HG03565 (cell line): ENCODE measurements at regions not wholly inside any gene's neighbourhood (a gene's known extent, or its start where the extent isn't known, plus 50 kb on each side); places are given as distances from the start of the nearest gene placed in this dataset.

Source experiments
- ATAC-seq: cut with Tn5 transposase; IDR thresholded peaks from one replicate; pipeline ENCODE4 v1.9.1; 2021; ENCODE audit warnings: mild to moderate bottlenecking, moderate library complexity; ENCODE audit not compliant: unreplicated experiment

DNA sequence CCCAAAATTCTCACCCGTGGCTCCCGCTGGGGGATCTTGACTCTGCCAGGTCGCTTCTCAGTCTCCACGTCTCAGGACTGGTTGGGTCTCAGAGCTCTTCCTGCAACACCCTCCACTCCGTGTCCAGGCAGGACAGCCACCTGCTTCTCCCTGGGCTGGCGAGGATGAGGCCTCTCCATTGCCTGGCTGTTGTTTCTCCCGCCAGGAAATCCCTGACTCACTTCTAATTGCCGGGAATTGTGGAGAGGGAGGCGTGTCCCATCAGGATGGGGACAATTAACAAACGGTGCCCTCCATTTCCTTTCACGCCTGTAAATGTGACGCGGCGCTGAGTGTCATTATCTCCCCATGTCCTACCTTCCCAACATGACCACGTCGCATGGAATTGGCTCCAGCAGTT, 204.5 kb downstream of the RBFOX3 start:
- no peak for ATAC-seq

DNA sequence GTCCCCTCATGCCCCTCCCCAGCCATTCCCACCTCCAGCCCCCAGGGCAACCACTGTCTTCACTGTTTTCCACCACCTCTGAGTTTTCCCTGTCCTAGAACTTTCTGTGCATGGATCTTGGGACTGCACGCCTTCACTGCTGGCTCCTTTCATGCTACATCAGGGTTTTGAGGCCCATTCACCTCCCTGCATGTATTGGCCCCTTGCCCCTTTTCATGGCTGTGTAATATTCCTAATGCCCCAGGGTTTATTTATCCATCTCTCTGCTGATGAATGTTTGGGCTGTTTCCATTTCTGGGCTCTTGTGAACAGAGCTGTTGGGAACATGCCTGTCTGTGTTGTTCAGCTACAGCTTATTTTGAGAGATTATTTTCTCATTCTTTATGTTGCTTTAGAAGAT, 205.0 kb downstream of the RBFOX3 start:
- no peak for ATAC-seq

DNA sequence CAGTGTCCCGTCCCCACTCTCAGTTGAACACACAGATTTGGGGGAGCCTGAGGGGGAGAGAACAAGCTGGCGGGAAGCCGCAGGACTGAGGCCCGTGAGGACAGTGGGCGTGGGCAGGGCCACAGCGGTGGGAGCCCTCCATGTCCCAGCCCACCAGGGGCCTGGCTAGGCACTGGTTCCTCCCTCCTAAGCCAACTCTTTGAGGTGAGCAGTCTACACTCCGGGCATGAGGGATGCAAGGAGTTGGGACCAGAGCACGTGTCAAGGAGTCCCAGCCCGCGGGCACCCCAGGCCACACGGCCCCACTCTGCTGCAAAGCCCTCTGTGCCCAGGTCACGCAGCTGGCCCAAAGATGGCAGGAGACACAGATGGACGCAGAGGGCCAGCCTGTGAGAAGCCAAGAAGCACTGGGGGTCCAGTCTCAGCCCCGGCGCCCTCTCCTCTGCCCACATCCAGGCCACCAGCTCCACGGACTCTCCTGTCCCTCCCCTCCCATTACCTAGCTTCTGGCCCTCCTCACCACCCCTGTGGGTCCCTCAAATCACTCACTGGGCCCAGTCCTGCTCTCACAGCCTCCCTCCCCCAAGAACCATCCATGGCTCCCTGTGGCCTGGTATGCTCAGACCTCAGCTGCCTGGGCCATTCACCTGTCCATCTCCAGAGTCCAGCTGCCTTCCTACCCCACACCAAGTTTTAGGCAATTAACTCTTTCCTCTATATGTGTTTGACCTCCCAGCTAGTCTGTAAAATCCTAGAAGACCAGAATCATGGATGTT, 206.5 kb downstream of the RBFOX3 start:
- no peak for ATAC-seq

DNA sequence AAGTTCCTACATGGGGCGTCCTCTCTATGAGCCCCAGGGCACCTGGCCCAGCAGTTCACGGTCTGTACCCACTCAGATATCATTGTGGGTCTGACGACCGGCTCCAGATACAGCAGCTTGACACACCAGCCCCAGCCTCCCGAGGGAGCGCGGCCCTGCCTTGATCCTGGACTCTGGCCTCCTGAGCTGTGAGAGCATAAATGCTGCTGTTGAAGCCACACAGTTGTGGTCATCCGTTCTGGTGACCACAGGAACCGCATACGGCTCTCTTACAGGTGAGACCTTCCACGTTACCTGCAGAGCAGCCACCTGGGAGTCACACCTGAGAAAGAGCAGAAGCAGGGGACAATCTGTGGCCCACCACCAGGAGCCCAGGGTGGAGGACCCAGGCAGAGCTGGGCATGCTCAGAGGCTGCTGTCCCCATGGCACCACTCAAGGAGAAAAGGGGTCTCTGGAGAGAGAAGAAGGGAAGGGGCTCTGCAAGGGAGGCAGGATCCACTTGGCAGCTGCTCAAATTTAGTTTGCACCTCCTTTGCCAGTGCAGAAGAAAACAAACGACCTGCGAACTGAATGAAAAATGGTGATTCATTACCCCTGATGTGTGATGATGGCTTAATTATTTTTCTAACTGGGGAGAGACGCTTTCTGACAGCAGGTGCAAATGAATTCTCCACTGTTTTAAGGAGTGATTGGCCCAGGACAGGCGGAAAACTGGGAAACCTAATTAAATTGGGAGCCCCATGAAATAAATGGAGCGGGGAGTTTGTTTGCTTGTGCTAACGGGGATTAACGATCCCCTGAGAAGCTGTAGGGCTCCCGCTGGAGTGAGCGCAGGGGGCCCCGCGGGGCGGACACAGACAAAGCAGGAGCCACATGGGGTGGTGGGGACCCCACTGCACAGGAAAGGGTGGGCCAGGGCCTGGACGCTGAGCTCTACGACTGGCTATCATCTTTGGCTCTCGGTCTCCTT, 208.9 kb downstream of the RBFOX3 start:
- no peak for ATAC-seq

DNA sequence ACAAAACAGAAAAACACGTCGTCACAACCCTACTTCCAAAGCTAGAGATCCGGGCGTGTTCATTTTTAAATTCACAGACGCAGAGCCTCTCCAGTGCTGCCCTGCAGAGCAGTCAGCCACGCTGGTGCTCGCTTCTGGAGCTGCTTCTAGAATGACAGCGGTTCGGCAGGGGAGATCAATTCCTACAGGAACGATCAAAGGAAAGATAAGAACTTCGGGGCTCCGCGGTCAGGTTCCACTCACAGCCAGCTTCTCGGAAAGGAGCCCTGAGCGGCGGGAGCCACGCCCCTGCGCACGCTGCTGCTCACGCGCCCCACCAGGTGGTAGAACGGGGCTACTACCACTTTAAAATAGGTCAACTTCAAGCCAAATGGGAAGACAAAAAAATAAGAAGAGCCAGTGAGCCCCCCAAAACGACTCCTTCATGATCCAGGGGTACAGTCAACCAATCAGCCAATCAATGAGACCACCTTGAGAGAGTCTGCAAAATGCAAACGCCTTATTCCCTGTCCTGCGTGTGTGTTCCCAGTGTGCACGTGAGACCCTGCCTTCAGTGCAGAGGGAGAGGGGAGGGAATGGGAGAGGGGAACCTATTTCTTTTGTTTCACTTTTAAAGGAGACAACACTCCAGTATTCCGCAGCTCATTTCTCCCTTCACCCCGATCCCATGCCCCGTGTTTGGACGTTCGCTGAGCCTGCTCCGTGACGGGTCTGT, 209.7 kb downstream of the RBFOX3 start:
- no peak for ATAC-seq

DNA sequence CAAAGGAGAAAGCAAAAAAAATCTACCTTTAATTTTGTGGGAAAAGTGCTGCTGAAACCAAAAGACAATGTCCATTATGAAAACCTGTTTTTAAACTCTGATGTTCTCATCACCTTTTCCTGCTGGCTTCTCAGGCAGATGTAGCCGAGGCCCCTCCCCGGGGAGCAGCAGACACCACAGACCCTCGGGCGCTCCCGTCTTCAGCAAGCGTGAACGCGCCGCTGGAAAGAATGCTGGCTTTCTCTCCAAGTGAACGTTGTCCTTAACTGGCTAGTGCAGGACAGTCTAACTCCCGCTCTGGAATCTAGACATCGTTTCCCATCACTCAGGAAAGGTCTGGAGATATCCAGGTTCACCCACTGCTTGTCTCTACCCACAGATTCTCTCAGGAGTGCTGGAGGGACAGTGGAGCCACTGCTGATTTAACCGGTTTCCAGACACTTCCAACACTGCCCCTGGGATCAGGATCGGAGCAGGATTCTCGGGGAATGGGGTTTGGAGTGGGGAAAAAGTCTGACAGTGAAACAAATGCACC, 211.2 kb downstream of the RBFOX3 start:
- no peak for ATAC-seq

DNA sequence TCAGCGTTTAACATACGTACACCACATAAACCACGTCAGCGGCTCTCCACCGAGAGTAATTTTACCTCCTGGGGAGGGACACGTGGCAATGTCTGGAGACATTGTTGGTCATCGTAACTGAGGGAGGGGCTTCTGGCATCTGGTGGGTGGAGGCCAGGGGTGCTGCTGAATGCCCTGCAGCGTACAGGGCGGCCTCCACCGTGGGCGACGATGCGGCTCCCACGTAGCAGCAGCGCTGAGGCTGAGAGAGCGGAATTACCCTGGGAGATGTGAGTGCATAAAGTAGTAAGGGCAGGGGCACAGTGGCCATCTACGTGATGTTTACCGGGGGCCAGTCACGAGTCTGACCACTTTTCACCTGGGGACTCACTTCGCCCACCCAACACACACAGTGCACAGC, 212.4 kb downstream of the RBFOX3 start:
- ATAC-seq = no peak

DNA sequence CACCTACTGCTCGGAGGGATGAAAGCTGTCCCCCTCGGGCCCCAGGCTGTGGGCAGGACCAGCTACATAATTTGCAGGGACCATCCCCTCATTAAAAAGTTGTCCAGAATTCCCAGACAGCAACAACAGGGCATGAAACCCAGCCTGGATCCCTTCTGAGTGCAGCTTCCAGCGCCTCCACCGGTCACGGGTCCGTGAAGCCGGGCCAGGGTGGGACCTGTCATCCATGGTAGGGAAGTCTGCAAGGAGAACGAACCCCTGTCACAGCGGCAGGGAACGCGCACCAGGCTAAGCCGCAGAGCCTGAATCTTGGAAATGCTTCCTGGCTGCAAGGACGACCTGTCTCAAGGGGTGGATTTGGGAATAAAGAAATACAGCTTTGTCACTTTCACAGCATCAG, 214.2 kb downstream of the RBFOX3 start:
- ATAC-seq = no peak

DNA sequence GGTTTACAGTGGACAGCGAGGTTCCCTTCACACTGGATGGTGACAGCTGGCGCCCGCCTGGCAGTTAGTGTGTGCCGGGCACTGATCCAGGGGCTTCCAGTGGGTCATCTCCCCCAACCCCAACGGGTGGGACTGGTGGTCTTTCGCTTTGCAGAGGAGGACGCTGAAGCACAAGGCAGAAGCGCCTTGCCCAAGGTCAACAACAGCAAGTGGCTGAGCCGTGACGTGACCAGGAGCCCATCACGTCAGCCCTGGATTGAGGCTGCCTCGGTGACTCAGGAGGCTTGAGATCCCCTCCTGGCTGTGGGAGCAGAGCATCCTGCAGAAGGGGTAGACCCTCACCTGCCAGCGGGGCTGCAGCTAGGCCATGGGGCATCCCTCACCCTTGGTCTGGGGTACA, 215.3 kb downstream of the RBFOX3 start:
- no peak for ATAC-seq

DNA sequence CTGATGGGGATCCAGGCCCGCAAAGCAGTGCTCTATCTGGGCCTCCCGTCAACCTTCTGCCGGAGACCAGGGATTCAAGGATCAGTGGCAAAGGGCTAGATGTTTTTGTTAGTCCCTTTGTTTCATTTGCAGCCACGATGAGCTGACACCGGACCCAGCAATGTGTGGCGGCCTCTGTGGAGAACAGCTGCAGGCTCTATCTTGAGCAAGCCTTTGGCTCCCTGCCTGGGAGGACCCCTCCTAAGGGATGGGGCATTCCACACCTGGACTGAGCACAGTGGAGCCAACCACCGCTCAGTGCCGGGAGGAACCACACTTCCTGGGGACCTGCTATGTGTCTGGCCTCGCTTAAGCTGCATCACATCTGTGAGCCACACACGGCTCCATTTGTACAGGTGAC, 215.8 kb downstream of the RBFOX3 start:
- ATAC-seq = no peak

DNA sequence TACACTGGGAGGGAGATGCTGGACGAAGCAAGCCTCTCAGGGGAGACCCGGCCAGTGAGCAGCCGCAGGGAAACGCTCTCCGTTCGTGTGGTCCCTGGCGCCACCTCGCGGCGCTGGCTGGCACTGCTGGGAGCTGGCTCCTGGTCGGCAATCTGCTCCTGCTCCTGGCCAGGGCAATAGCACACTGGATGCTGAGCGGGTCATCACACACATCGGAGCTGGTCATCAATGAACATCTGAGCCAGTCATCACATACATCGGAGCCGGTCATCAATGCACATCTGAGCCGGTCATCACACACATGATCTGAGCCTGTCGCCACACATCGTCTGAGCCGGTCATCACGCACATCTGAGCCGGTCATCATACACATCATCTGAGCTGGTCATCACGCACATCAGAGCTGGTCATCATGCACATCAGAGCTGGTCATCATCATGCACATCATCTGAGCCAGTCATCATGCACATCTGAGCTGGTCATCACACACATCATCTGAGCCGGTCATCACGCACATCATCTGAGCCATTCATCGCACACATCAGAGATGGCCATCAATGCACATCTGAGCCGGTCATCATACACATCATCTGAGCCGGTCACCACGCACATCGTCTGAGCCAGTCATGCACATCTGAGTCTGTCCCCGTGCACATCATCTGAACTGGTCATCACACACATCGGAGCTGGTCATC, 217.3 kb downstream of the RBFOX3 start:
- no peak for ATAC-seq

DNA sequence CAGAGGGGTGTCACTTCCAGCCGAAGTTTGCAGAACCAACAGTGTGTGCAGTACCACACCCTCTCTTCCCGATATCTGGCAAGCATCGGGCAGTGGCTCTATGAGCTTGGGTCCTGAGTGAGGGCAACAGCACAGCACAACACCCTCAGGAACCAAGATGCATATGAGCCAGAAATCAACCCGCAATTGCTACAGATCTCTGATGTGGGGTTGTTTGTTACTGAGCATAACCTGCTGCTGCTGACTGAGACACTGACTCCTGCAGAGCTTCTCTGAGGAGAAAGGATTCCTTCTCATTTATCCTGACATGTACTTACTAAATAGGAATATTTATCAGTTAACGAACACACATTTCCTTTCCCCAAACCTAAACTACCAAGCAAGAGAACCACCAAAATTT, 218.3 kb downstream of the RBFOX3 start:
- ATAC-seq = no peak

DNA sequence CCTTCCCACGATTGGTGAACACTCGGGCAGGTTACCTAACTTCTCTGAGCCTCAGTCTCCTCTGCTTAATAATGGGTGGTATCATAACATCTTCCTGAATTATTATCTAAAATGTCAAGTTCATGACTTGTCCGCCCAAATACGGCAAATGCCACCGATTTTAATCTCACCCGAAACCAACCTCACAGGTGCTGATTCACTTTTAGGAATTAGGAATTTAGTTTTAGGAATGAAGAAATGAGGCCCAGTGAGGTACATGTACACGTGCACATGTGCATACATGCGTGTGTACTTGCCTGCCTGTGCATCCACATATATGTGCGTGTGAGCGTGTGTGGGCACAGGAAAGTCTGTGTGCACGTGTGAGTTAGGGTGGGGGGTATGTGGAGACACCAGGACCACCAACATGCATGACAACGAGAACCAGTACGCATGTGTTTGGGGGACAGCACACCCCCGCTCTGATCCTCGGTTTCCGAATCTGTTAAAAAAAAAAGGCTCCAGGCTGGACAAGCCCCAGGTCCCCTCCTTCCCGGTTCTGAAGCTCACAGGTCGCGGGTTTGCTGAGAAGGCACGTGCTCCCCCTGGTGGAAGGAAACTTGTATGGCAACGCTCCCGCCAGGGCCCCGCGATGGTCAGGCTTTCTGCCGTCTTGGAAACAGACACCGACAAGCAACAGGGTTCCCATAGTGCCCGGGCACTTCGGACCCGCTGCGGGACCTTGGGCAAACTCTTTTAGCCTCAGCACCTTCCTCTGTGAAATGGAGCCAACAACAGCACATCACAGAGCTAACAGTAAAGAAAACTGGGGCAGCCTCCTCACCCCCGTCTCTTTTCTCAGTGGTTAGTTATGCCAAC, 219.2 kb downstream of the RBFOX3 start:
- ATAC-seq = no peak

DNA sequence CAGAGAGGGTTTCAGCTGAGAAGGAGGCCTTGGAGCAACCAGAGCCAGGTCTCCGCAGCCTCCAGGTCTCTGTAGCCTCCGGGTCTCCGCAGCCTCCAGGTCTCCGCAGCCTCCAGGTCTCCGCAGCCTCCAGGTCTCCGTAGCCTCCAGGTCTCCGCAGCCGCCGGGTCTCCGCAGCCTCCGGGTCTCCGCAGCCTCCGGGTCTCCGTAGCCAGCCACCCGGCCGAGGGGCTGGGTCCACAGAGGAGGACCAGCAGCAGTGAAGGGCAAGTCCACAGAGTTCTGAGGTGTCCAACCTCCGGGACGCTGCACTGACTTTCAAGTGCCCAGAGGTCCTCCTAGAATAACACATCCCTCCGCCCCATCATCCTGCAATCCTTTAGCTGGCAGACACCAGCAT, 221.0 kb downstream of the RBFOX3 start:
- ATAC-seq = no peak

DNA sequence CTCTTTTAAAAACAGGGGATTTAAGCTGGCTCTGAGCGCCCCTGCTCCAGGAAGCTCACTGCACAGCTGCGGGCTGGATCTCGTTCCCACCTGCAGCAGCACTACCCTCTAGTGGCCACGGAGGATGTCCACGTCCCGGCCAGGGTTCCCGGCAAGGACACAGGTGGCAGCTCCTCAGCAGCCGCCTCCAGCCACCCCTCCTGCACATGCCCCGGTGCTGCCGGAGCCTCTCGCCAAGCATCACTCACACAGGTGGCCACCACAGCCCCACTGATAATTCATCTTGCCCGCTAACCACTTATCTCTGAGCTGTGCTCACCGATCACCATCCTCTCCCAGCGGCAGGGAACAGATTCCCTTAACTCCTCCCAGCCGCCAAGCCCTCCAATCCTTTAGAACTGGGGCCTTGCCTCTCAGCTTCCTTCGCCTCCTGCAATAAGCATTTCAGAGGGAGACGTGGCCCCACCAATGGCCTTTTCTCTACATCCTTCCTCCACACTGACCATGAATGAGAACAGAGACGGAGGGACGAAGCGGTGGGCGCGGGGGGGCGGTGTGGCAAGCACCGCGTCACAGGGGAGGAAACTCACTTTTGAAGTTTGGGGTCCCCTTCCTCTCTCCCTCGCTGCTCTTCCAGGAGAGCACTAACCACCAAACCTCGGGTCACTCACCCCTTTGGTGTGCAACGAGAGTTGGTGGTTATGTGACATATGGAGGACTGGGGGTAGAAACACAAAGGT, 222.1 kb downstream of the RBFOX3 start:
- ATAC-seq = no peak

DNA sequence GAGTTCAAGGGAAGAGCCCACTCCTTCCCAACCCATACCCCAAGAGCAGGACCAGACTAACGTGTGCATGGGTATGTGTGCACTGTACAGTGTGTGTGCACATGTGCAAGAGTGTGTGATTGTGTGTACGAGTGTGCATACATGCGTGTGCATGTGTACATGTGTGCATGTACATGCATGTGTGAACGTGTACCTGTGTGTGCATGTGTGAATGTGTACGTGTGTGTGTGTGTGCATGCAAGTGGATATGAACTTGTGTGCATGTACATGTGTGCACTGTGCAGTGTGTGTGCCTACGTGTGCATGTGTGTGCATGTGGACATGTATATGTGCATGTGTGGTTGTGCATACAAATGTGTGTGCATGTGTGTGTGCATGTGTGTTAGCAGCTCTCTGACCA, 223.1 kb downstream of the RBFOX3 start:
- no peak for ATAC-seq

DNA sequence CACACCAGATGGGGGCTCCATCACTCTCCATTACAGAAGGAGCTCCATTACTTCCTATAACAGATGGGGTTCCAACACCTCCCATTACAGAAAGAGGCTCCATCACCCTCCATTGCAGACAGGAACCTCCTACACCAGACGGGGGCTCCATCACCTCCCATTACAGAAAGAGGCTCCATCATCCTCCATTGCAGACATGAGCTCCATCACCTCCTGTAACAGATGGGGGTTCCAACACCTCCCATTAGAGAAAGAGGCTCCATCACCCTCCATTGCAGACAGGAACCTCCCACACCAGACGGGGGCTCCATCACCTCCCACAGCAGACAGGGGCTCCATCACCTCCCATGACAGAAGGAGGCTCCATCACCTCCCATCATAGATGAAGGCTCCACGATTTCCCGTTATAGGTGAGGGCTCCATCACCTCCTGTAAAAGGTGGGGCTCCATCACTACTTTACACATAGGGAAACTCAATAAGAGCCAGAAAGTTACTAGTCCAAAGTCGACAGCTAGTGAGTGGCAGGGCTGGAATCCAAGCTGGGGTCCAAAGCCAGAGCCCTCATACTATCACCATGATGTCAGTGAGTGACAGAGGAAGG, 224.8 kb downstream of the RBFOX3 start:
- no peak for ATAC-seq

DNA sequence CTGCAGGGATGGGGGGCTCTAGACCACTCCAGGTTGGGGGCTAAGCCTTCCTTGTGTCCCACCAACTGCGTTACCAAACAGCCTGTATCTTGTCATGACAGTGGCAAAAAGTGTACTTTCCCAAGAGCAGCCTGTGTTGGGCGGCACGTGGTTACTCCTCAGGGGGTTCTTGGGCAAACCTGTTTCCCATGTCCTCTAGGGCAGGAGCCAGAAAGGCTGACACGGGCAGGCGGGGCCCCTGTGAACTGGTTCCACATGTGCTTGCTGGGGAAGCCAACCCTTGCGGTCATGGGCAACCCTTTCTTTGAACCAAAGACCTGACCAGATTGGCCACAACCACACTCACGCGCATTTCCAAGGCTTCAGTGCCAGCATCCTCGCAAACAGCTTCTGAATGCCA, 228.5 kb downstream of the RBFOX3 start:
- no peak for ATAC-seq
